ENCODE measurements at regions not wholly inside any gene's neighbourhood (a gene's known extent, or its start where the extent isn't known, plus 50 kb on each side); places are given as distances from the start of the nearest gene placed in this dataset.

- no peak for DNase-seq
- no peak overlapping the region for H3K27ac Mint-ChIP-seq
- WGBS (ENCODE audit: extremely low coverage, insufficient read length, low lambda C conversion rate): no CpG with 5 or more reads among the region's 2 CpGs
- no peak overlapping the region for H3K56ac ChIP-seq (ENCODE audit: insufficient read length, low read depth, low read length)
- no peak overlapping the region for H2BK15ac ChIP-seq (ENCODE audit: low read depth, low read length)
- H3K9me3 ChIP-seq (ENCODE audit: control insufficient read depth, low read depth, low read length): no peaks in the 10 kb centered on the region
- H4K20me1 ChIP-seq (ENCODE audit: control insufficient read depth, insufficient read depth, insufficient read length): no peaks in the 10 kb centered on the region
- no peak overlapping the region for H4K8ac ChIP-seq (replicated peaks; ENCODE audit: insufficient read length, low read depth, low read length)
- H3K23ac ChIP-seq (ENCODE audit: insufficient read length, low read depth, low read length): no peak overlapping the region
- H4K91ac ChIP-seq (ENCODE audit: insufficient read length, low read depth, low read length): no peak overlapping the region
- H3K4me3 Mint-ChIP-seq: no peak overlapping the region; a peak in 1 of 5 replicates
- no peaks in the 10 kb centered on the region for H3K79me1 ChIP-seq (ENCODE audit: insufficient read depth, low read depth, low read length, poor library complexity, severe bottlenecking)
- H3K27me3 Mint-ChIP-seq (ENCODE audit: low read depth): peaks cover 8% of the 10 kb centered on the region
- no peaks in the 10 kb centered on the region for H3K36me3 Mint-ChIP-seq (ENCODE audit: insufficient read depth in 1 of 3, low read depth in 3 of 3)
- no peaks in the 10 kb centered on the region for H3K9me3 Mint-ChIP-seq
- H3K4me2 ChIP-seq (ENCODE audit: insufficient read depth, insufficient read length, low read length): no peak overlapping the region
- no peak overlapping the region for H3K27ac ChIP-seq (ENCODE audit: insufficient read length, low read depth, low read length)
- no peak overlapping the region for H2BK20ac ChIP-seq (ENCODE audit: low read depth, low read length, poor library complexity, severe bottlenecking)
- no peaks in the 10 kb centered on the region for H3K27me3 ChIP-seq (ENCODE audit: insufficient read depth, low read length)
- H2BK120ac ChIP-seq (ENCODE audit: low read depth, low read length, poor library complexity, severe bottlenecking): no peak overlapping the region
- H3K4me1 Mint-ChIP-seq: peaks cover 7 to 9% of the 10 kb centered on the region in 2 experiments
- H2AFZ ChIP-seq (ENCODE audit: low read length): no peak overlapping the region
- no peak overlapping the region for H3K18ac ChIP-seq (ENCODE audit: insufficient read length, low read depth, low read length)
- H3K4me1 ChIP-seq (ENCODE audit: insufficient read depth, low read length): peaks cover 5% of the 10 kb centered on the region; the same call in 1 of the 2 replicates
- H3K79me2 ChIP-seq (ENCODE audit: insufficient read depth, low read length): no peaks in the 10 kb centered on the region
- H3K9ac ChIP-seq (ENCODE audit: extremely low read depth, insufficient read length, low read length): no peak overlapping the region
- H2BK12ac ChIP-seq (ENCODE audit: insufficient read length, low read depth, low read length): no peak overlapping the region
- no peak overlapping the region for H4K5ac ChIP-seq (ENCODE audit: insufficient read length, low read depth, low read length)
- H3K4ac ChIP-seq (ENCODE audit: low read depth, low read length): no peak overlapping the region
- no peak overlapping the region for H2BK5ac ChIP-seq (ENCODE audit: insufficient read length, low read length)
- H3K23me2 ChIP-seq (ENCODE audit: insufficient read length, low read depth, low read length, poor library complexity, severe bottlenecking): no peaks in the 10 kb centered on the region
- no peak overlapping the region for H3T11ph ChIP-seq (ENCODE audit: low read length)
- H2AK5ac ChIP-seq (ENCODE audit: insufficient read length, low read length): no peak overlapping the region
- TF ChIP-seq CTCF (conservative IDR thresholded peaks at IDR 0.05): no peak
- no peak overlapping the region for H3K14ac ChIP-seq (ENCODE audit: insufficient read depth, low read length)
Observed at GRCh38 chr4:89639395-89639794, 197.6 kb downstream of the SNCA start.

All from H9 (cell line).